Right lobe of liver (tissue), 4 donors: ENCODE measurements at regions not wholly inside any gene's neighbourhood (a gene's known extent, or its start where the extent isn't known, plus 50 kb on each side); places are given as distances from the start of the nearest gene placed in this dataset.

Experiments used
- CTCF ChIP-seq, 4 donors: fragments of 200-600 bp in 3 of 4; fragments of 450-650 bp in 1 of 4; IDR thresholded peaks; one replicate each; pipeline versions ENCODE4 v1.5.1 to v1.8.0; 2016 to 2022; ENCODE audit warnings: antibody characterized with exemption in 4 of 4, mild to moderate bottlenecking in 2 of 4
- POLR2A ChIP-seq: fragments of 450-650 bp; IDR thresholded peaks from one replicate; pipeline ENCODE4 v1.6.1; 2017; ENCODE audit warnings: antibody characterized with exemption, mild to moderate bottlenecking
- donor health status: DM: no; HTN: no; CAD: no.
- donor health status: DM: no; HTN: no; CAD: no.
- donor health status: DM: no; HTN: yes; CAD: no.

GRCh38 chr7:54080525-54080924 is 461.6 kb upstream of the VSTM2A start:
- TF ChIP-seq POLR2A (no peak), CTCF (IDR thresholded peaks at IDR 0.05) (no peak)
